ENCODE measurements at regions not wholly inside any gene's neighbourhood (a gene's known extent, or its start where the extent isn't known, plus 50 kb on each side); places are given as distances from the start of the nearest gene placed in this dataset.

DNA sequence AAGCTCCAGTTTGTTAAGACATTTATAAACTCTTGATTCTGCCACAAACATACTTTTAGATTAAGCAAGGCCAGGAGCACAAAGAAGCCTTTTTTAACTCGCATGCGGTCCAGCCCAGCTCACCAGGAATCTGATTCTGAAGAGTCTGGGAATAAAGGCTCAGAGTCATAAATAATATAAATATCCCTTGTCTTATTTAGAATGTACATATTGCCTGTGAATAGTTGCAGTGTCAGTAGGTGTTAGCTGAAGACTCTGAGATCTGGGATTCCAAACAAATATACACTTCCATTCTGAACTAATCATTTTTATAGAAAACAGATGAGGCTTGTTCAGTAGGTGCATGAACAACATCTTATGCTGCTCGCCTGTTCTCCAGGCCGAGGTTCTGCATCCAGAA lies 59.1 kb upstream of the ELAC2 start:
- H3K79me2 ChIP-seq (ENCODE audit: insufficient read depth, low read length) = no peaks in the 10 kb centered on the region
- H3K9ac ChIP-seq (ENCODE audit: extremely low read depth, insufficient read length, low read length) = no peak overlapping the region
- TF ChIP-seq, protein P1, sequence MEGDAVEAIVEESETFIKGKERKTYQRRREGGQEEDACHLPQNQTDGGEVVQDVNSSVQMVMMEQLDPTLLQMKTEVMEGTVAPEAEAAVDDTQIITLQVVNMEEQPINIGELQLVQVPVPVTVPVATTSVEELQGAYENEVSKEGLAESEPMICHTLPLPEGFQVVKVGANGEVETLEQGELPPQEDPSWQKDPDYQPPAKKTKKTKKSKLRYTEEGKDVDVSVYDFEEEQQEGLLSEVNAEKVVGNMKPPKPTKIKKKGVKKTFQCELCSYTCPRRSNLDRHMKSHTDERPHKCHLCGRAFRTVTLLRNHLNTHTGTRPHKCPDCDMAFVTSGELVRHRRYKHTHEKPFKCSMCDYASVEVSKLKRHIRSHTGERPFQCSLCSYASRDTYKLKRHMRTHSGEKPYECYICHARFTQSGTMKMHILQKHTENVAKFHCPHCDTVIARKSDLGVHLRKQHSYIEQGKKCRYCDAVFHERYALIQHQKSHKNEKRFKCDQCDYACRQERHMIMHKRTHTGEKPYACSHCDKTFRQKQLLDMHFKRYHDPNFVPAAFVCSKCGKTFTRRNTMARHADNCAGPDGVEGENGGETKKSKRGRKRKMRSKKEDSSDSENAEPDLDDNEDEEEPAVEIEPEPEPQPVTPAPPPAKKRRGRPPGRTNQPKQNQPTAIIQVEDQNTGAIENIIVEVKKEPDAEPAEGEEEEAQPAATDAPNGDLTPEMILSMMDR (conservative IDR thresholded peaks at IDR 0.05) = no peak
- no CpG with 5 or more reads among the region's 4 CpGs for WGBS (ENCODE audit: extremely low coverage, insufficient read length, low lambda C conversion rate)
- H2BK120ac ChIP-seq (ENCODE audit: low read depth, low read length, poor library complexity, severe bottlenecking) = no peak overlapping the region
- no peak overlapping the region for H3K18ac ChIP-seq (ENCODE audit: insufficient read length, low read depth, low read length)
- no peaks in the 10 kb centered on the region for H3K36me3 Mint-ChIP-seq (ENCODE audit: insufficient read depth in 1 of 3, low read depth in 3 of 3)
- H2BK12ac ChIP-seq (ENCODE audit: insufficient read length, low read depth, low read length) = no peak overlapping the region
- H3K9me3 ChIP-seq (ENCODE audit: control insufficient read depth, low read depth, low read length) = no peaks in the 10 kb centered on the region
- no peak overlapping the region for H3K23ac ChIP-seq (ENCODE audit: insufficient read length, low read depth, low read length)
- H2BK5ac ChIP-seq (ENCODE audit: insufficient read length, low read length) = no peak overlapping the region
- no peak overlapping the region for H2AFZ ChIP-seq (ENCODE audit: low read length)
- no peaks in the 10 kb centered on the region for H3K27me3 ChIP-seq (ENCODE audit: insufficient read depth, low read length)
- no peak overlapping the region for H2BK20ac ChIP-seq (ENCODE audit: low read depth, low read length, poor library complexity, severe bottlenecking)
- no peaks in the 10 kb centered on the region for H3K27me3 Mint-ChIP-seq (ENCODE audit: low read depth)
- H3K4me2 ChIP-seq (ENCODE audit: insufficient read depth, insufficient read length, low read length) = no peak overlapping the region
- no peaks in the 10 kb centered on the region for H3K23me2 ChIP-seq (ENCODE audit: insufficient read length, low read depth, low read length, poor library complexity, severe bottlenecking)
- H4K91ac ChIP-seq (ENCODE audit: insufficient read length, low read depth, low read length) = no peak overlapping the region
- no peak overlapping the region for H3K4me3 Mint-ChIP-seq
- 0 out of 5 replicates have a peak, but pooled peaks cover 0 to 1% of the 10 kb centered on the region in 2 experiments for H3K9me3 Mint-ChIP-seq
- no peak for DNase-seq
- no peak overlapping the region for H2AK5ac ChIP-seq (ENCODE audit: insufficient read length, low read length)
- no peak overlapping the region for H3K4ac ChIP-seq (ENCODE audit: low read depth, low read length)
- no peaks in the 10 kb centered on the region for H4K20me1 ChIP-seq (ENCODE audit: control insufficient read depth, insufficient read depth, insufficient read length)
- no peak overlapping the region for H3T11ph ChIP-seq (ENCODE audit: low read length)
- no peaks in the 10 kb centered on the region for H3K79me1 ChIP-seq (ENCODE audit: insufficient read depth, low read depth, low read length, poor library complexity, severe bottlenecking)
- no peaks in the 10 kb centered on the region for H3K4me1 ChIP-seq (ENCODE audit: insufficient read depth, low read length)
- H4K5ac ChIP-seq (ENCODE audit: insufficient read length, low read depth, low read length) = no peak overlapping the region
- no peak overlapping the region for H4K8ac ChIP-seq (replicated peaks; ENCODE audit: insufficient read length, low read depth, low read length)
- H3K27ac ChIP-seq (ENCODE audit: insufficient read length, low read depth, low read length) = no peak overlapping the region
- no peaks in the 10 kb centered on the region for H3K4me1 Mint-ChIP-seq
- H3K27ac Mint-ChIP-seq = no peak overlapping the region
- no peak overlapping the region for H2BK15ac ChIP-seq (ENCODE audit: low read depth, low read length)
- no peak overlapping the region for H3K56ac ChIP-seq (ENCODE audit: insufficient read length, low read depth, low read length)
- H3K14ac ChIP-seq (ENCODE audit: insufficient read depth, low read length) = no peak overlapping the region

All from H9 (cell line).